PC-3 (cell line): ENCODE measurements at regions not wholly inside any gene's neighbourhood (a gene's known extent, or its start where the extent isn't known, plus 50 kb on each side); places are given as distances from the start of the nearest gene placed in this dataset.

Source experiments
- ATAC-seq: fragments of 200-7000 bp; cut with Tn5 transposase; 2 replicates; pipeline ENCODE4 v1.9.1; 2020; ENCODE audit warnings: mild to moderate bottlenecking, moderate library complexity
- BruUV-seq: library from RNA; stranded (reverse); fragments of 400-500 nt; replicated peaks from 2 replicates; lab custom pipeline; 2021; lab: Mats Ljungman, UMichigan
- CTCF ChIA-PET: fragments of 300-600 bp; sonication (Branson Sonifier 250); formaldehyde crosslinking; loops from one replicate; lab custom pipeline; 2022; ENCODE audit warnings: antibody characterized with exemption; lab: Charles Lee
- POLR2A ChIA-PET: fragments of 300-600 bp; sonication (Branson Sonifier 250); formaldehyde crosslinking; loops from one replicate; lab custom pipeline; 2022; ENCODE audit warnings: antibody characterized with exemption; ENCODE audit not compliant: unreplicated experiment; lab: Charles Lee
- DNase-seq: peaks from one replicate; pipeline ENCODE4 v3.0.0-alpha.2; 2015
- H2AFZ ChIP-seq: fragments of 300-600 bp; sonication (generic); 2 replicates; pipeline ENCODE4 v1.6.0; 2016; ENCODE audit warnings: antibody characterized with exemption, low read length
- H3F3A ChIP-seq: fragments of 300-600 bp; sonication (generic); one replicate; pipeline ENCODE4 v1.6.0; 2017; ENCODE audit warnings: antibody characterized with exemption, low read length, control low read depth, mild to moderate bottlenecking; ENCODE audit not compliant: unreplicated experiment
- H3K27ac ChIP-seq: fragments of 300-600 bp; sonication (generic); 2 replicates; pipeline ENCODE4 v1.5.1; 2016; ENCODE audit warnings: mild to moderate bottlenecking, low read length
- H3K27me3 ChIP-seq: fragments of 300-600 bp; sonication (generic); 2 replicates; pipeline ENCODE4 v1.6.1; 2016; ENCODE audit warnings: low read length, mixed read lengths
- H3K36me3 ChIP-seq: fragments of 300-600 bp; sonication (generic); 2 replicates; pipeline ENCODE4 v1.6.1; 2016; ENCODE audit warnings: low read depth, mixed run types, low read length, mixed read lengths
- H3K4me1 ChIP-seq: fragments of 300-600 bp; sonication (generic); 2 replicates; pipeline ENCODE4 v1.5.1; 2016; ENCODE audit warnings: low read length; ENCODE audit not compliant: insufficient read depth
- H3K4me2 ChIP-seq: fragments of 300-600 bp; sonication (generic); 2 replicates; pipeline ENCODE4 v1.6.0; 2016; ENCODE audit warnings: low read length
- H3K4me3 ChIP-seq: fragments of 300-600 bp; sonication (generic); 2 replicates; pipeline ENCODE4 v1.5.1; 2016; ENCODE audit warnings: mild to moderate bottlenecking, low read length, mixed read lengths
- H3K79me2 ChIP-seq: fragments of 300-600 bp; sonication (generic); 2 replicates; pipeline ENCODE4 v1.6.1; 2017; ENCODE audit warnings: low read length, mixed read lengths
- H3K9ac ChIP-seq: fragments of 300-600 bp; sonication (generic); 2 replicates; pipeline ENCODE4 v1.6.0; 2016; ENCODE audit warnings: mild to moderate bottlenecking, low read length
- H3K9me2 ChIP-seq: fragments of 300-600 bp; sonication (generic); replicated peaks from 2 replicates; pipeline ENCODE4 v1.6.1; 2016; ENCODE audit warnings: mixed run types, low read length, mixed read lengths
- H3K9me3 ChIP-seq: fragments of 300-600 bp; sonication (generic); 2 replicates; pipeline ENCODE4 v1.6.1; 2016; ENCODE audit warnings: low read length, mixed read lengths
- H4K20me1 ChIP-seq: fragments of 300-600 bp; sonication (generic); 2 replicates; pipeline ENCODE4 v1.6.1; 2016; ENCODE audit warnings: low read length, mixed read lengths
- EZH2 ChIP-seq: fragments of 300-600 bp; sonication (generic); IDR thresholded peaks from one replicate; pipeline ENCODE4 v1.6.1; 2017; ENCODE audit warnings: antibody characterized with exemption, mild to moderate bottlenecking, low read length; ENCODE audit not compliant: unreplicated experiment
- EZH2phosphoT487 ChIP-seq: fragments of 300-600 bp; sonication (generic); IDR thresholded peaks from 2 replicates; pipeline ENCODE4 v1.6.1; 2018; ENCODE audit warnings: mild to moderate bottlenecking, antibody characterized with exemption, low read length, borderline replicate concordance
- intact Hi-C: fragments of 100-400 bp; cut with micrococcal nuclease; formaldehyde crosslinking; loops from 2 replicates; pipeline ENCODE4 v1.9.0; 2023
- TF ChIP-seq, protein P1 (sequence below): fragments of 300-600 bp; sonication (generic); conservative IDR thresholded peaks from 2 replicates; pipeline ENCODE4 v1.5.1; 2017; ENCODE audit warnings: antibody characterized with exemption, low read depth, mild to moderate bottlenecking, low read length

DNA sequence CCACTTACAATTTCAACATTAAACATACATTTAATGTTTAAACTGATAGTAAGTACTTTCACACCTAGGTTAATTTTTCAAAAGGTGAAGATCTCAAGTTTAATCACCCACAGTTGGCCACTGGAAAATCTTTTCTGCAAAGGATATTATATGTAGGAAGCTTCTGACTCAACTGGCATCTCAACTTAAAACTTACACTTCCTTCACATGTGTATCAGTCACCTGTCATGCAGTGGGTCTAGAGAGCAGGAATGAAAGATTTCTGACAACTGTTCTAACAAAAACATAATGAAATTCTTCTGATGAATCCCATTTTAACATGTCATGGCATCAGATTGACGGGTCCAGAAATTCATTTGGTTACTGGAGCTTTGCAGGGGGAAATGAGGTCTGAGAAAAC lies 192.8 kb downstream of the KLHL28 start:
- Histone ChIP-seq H3K9me3 (no peaks in the 10 kb centered on the region), H3K27me3 (no peaks in the 10 kb centered on the region), H3K9ac (no peak overlapping the region), H3K36me3 (no peaks in the 10 kb centered on the region), H3K27ac (no peak overlapping the region), H3K4me1 (peaks cover 6% of the 10 kb centered on the region), H3K4me2 (no peak overlapping the region), H3F3A (no peaks in the 10 kb centered on the region), H3K79me2 (no peaks in the 10 kb centered on the region), H3K9me2 (no peaks in the 10 kb centered on the region), H4K20me1 (no peaks in the 10 kb centered on the region), H3K4me3 (no peak overlapping the region), H2AFZ (no peak overlapping the region)
- intact Hi-C loops: no loop called here
- ChIA-PET POLR2A (no interaction called here), CTCF (no interaction called here)
- DNase-seq (no peak), ATAC-seq (0 out of 2 replicates have a peak, but pooled peaks have one; percentile 24)
- BruUV-seq: no TSS peak
- TF ChIP-seq EZH2 (no peak), EZH2phosphoT487 (no peak)
- TF ChIP-seq, protein P1, sequence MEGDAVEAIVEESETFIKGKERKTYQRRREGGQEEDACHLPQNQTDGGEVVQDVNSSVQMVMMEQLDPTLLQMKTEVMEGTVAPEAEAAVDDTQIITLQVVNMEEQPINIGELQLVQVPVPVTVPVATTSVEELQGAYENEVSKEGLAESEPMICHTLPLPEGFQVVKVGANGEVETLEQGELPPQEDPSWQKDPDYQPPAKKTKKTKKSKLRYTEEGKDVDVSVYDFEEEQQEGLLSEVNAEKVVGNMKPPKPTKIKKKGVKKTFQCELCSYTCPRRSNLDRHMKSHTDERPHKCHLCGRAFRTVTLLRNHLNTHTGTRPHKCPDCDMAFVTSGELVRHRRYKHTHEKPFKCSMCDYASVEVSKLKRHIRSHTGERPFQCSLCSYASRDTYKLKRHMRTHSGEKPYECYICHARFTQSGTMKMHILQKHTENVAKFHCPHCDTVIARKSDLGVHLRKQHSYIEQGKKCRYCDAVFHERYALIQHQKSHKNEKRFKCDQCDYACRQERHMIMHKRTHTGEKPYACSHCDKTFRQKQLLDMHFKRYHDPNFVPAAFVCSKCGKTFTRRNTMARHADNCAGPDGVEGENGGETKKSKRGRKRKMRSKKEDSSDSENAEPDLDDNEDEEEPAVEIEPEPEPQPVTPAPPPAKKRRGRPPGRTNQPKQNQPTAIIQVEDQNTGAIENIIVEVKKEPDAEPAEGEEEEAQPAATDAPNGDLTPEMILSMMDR: no peak

DNA sequence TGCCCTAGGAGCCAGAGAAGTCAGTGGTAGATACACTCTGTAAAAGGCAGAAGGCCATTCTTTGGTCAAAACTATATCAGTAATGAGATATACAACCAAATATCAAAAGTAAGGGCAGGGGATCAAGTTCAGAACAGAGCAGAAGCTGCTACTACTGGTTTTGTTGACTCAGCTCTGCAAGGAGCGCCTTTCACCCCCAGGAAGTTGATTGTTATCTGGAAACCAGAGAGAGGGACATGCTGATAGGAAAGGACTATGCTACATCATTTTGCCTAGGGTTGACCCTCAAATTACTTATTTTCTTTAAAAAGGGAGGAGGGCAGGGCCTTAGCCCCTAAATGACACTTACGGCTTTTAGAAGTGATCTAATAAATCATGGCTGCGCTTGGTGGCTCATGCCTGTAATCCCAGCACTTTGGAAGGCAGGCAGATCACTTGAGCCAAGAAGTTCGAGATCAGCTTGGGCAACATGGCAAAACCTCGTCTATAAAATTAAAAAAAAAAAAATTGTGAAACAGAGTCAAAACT lies 194.0 kb downstream of the KLHL28 start:
- ChIA-PET POLR2A (no interaction called here), CTCF (no interaction called here)
- Histone ChIP-seq H3K9ac (no peak overlapping the region), H3K4me1 (peaks cover 6% of the 10 kb centered on the region), H3K27ac (no peak overlapping the region), H3K79me2 (no peaks in the 10 kb centered on the region), H3K9me3 (no peaks in the 10 kb centered on the region), H3K4me3 (no peak overlapping the region), H3F3A (no peaks in the 10 kb centered on the region), H4K20me1 (no peaks in the 10 kb centered on the region), H3K27me3 (no peaks in the 10 kb centered on the region), H3K9me2 (no peaks in the 10 kb centered on the region), H3K36me3 (no peaks in the 10 kb centered on the region), H3K4me2 (no peak overlapping the region), H2AFZ (no peak overlapping the region)
- BruUV-seq: no TSS peak
- ATAC-seq: no peak
- peak; percentile 13 for DNase-seq
- TF ChIP-seq EZH2phosphoT487 (no peak), EZH2 (no peak)
- TF ChIP-seq, protein P1: no peak
- intact Hi-C loops: no loop called here

DNA sequence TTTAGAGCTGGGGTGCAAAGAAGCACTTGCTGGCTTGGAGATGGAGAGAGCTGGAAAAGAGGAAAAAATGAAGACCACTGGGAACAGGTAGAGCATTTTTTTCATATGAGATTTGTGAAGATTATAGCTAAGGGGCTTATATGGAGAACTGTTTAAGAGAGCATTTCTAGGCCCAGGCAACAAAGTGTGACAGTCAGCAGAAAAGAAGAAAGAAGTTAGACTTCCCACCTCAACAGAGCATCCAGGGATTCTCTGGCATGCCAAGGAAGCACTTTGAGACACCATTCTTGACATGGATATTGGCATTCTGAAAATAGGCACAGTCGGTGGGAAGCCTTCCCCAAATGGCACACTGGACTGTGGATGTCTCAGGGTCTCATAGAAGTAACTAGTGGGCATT lies 195.5 kb downstream of the KLHL28 start:
- H3K4me2 ChIP-seq: no peak overlapping the region
- H3K36me3 ChIP-seq: no peaks in the 10 kb centered on the region
- no peak overlapping the region for H3K4me3 ChIP-seq
- no peaks in the 10 kb centered on the region for H4K20me1 ChIP-seq
- DNase-seq (no peak), ATAC-seq (no peak)
- intact Hi-C loops: no loop called here
- POLR2A ChIA-PET: interaction anchor here (0.6 kb wide), 1 partner anchor 389 kb away, joined by 4 read pairs; no protein-coding TSS in a partner anchor
- H3K4me1 ChIP-seq: no peaks in the 10 kb centered on the region
- TF ChIP-seq, protein P1: no peak
- no peak for TF ChIP-seq EZH2phosphoT487
- no peak for TF ChIP-seq EZH2
- BruUV-seq: no TSS peak
- no peaks in the 10 kb centered on the region for H3K27me3 ChIP-seq
- H3K9me2 ChIP-seq: no peaks in the 10 kb centered on the region
- no peak overlapping the region for H3K9ac ChIP-seq
- CTCF ChIA-PET: no interaction called here
- no peak overlapping the region for H2AFZ ChIP-seq
- H3K9me3 ChIP-seq: no peaks in the 10 kb centered on the region
- no peak overlapping the region for H3K27ac ChIP-seq
- H3K79me2 ChIP-seq: no peaks in the 10 kb centered on the region
- no peaks in the 10 kb centered on the region for H3F3A ChIP-seq
